GM18858 (cell line): ENCODE measurements at regions not wholly inside any gene's neighbourhood (a gene's known extent, or its start where the extent isn't known, plus 50 kb on each side); places are given as distances from the start of the nearest gene placed in this dataset.
"Not testable (repeated sequence)": the region's sequence is repeated elsewhere in the genome, so short reads cannot be mapped to it uniquely, and the experiment has no call there.

Source experiments
- ATAC-seq: cut with Tn5 transposase; IDR thresholded peaks from one replicate; pipeline ENCODE4 v1.9.1; 2021; ENCODE audit not compliant: unreplicated experiment

DNA sequence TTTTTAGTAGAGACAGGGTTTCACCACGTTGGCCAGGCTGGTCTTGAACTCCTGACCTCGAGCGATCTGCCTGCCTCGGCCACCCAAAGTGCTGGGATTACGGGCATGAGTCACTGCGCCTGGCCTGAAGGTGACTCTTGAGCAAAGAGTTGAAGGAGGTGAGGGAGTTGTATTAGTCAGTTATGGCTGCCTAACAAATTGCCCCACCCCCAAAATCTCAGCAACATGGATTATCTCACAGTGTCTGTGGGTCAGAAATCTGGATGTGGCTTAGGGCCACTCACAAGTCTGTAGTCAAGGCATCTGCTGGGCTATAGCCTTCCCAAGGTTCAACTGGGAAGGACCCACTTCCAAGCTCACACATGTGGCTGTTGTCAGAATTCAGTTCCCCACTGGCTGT is 52.8 kb upstream of the ADGRE5 start:
- ATAC-seq, result no peak

GRCh38 chr19:14327061-14327460 is 54.2 kb upstream of the ADGRE5 start:
- not testable (repeated sequence) for ATAC-seq

- ATAC-seq, result no peak
These were observed 55.4 kb upstream of the ADGRE5 start for GRCh38 chr19:14325863-14326262.

DNA sequence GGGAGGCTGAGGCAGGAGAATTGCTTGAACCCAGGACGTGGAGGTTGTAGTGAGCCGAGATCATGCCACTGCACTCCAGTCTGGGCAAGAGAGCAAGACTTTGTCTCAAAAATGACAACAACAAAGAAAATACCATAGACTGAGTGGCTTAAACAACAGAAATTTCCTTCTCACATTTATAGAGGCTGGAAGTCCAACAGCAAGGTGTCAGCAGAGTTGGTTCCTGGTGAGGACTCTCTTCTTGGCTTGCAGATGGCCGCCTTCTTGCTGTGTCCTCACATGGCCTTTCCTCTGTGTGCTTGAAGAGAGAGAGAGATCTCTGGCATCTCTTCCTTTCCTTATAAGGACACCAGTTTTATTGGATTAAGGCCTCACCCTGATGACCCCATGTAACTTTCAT is 56.1 kb upstream of the ADGRE5 start:
- no peak for ATAC-seq

DNA sequence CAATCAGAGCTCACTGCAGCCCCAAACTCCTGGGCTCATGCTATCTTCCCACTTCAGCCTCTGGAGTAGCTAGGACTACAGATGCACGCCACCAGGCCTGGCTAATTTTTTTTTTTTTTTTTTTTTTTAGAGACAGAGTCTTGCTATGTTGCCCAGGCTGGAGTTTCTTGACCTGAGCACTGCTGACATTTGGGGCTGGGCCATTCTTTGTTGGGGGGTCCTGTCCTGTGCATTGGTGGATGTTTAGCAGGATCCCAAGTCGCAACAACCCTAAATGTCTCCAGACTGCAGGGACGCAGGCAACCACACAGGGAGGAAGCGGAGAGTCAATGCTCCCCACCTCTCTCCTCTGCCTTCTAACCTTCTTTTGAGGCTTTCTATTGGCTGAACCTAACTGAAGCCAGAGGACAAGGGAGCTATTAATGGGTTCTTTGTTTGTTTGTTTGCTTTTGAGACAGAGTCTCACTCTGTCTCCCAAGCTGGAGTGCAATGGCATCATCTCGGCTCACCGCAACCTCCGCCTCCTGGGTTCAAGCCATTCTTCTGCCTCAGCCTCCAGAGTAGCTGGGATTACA is 58.3 kb upstream of the ADGRE5 start:
- ATAC-seq, result no peak

DNA sequence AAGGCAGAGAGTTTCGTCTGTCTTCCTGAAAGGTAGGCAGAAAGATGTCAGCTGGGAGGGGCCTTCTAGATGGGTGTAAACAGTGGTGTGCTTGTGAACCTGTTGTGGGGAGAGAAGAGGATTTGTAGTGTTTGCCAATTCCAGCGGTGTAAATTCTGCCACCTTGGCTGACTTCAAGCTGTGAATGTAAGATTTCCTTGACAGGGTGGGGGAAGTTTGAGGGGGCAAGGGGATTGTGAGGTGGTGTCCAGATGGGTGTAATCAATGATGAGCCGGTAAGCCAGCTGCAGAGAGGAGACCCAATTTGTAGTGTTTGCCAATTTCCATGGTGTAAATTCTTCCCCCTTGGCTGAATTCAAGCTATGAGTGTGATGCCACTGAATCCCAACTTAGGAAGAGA is 61.0 kb upstream of the ADGRE5 start:
- no peak for ATAC-seq

GRCh38 chr19:14319720-14320119 is 61.5 kb upstream of the ADGRE5 start:
- ATAC-seq, result not testable (repeated sequence)

DNA sequence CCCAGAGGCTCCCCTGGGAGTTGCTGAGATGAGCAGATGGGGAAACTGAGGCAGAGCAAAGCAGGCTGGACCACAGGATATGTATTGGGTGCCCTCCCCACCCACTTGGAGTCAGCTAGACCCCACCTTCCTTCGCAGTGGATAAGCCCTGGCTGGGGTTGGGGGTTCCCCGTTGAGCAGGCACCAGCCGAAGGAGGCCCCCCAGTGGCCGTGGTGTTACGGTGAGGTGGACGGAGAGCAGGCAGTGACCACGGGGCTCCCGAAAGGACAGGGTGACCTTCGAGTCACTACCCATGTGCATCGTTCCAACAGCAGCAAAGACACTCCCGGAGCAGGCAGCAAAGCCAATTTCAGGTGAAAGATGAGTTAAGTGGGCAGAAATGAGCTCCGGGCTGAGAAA is 62.4 kb upstream of the ADGRE5 start:
- ATAC-seq, result no peak

GRCh38 chr19:14317157-14317556 is 64.1 kb upstream of the ADGRE5 start:
- ATAC-seq, result no peak

DNA sequence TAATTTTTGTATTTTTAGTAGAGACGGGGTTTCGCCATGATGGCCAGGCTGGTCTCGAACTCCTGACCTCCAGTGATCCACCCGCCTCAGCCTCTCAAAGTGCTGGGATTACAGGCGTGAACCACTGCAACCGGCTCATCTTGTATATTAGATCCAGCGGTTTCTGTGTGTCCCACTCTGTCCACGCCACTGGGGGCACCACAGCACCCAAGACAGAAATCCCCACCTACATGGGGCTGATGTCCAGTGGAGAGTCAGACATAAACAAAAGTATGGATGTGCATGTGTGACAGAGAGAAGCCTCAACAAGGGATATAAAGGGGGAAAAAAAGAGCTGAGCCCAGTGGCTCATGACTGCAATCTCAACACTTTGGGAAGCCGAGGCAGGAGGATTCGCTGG is 65.8 kb upstream of the ADGRE5 start:
- no peak for ATAC-seq

DNA sequence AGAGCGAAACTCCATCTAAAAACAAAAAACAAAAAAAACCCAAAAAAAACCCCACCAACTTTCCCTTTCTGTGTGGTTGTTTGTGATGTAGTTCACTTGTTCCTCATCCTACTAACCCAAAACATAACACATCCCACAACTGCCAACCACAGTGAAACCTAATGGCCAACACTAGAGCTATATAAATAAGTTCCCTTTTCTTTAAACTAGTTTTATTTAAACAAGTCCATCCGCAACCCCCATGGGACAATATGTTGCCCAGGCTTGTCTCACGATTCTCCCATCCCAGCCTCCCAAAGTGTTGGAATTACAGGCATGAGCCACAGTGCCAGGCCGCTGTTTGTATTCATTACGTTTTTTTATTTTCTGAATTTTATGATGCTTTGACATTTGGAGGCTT is 71.2 kb upstream of the ADGRE5 start:
- ATAC-seq, result no peak

DNA sequence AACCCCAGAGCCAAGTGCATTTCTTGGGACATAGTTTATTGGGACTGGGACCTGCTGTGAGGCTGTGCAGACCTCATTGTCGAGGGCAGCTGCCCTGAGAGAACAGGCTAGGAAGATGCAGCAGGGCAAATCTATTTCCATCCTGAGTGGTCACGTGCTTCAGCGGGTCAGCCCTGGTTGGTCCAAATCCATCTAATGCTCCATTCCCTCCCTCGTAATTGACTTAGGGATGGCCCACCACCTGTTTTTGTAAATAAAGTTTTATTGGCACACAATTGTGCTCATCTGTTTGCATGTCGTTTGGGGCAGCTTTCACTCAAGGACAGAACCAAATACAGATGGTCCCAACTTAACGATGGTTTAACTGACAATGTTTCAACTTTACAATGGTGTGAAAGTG is 75.5 kb upstream of the ADGRE5 start:
- ATAC-seq, result no peak

- ATAC-seq, result no peak
These were observed 80.1 kb upstream of the ADGRE5 start for GRCh38 chr19:14301150-14301549.

GRCh38 chr19:14300303-14300702 is 80.9 kb upstream of the ADGRE5 start:
- ATAC-seq, result no peak

DNA sequence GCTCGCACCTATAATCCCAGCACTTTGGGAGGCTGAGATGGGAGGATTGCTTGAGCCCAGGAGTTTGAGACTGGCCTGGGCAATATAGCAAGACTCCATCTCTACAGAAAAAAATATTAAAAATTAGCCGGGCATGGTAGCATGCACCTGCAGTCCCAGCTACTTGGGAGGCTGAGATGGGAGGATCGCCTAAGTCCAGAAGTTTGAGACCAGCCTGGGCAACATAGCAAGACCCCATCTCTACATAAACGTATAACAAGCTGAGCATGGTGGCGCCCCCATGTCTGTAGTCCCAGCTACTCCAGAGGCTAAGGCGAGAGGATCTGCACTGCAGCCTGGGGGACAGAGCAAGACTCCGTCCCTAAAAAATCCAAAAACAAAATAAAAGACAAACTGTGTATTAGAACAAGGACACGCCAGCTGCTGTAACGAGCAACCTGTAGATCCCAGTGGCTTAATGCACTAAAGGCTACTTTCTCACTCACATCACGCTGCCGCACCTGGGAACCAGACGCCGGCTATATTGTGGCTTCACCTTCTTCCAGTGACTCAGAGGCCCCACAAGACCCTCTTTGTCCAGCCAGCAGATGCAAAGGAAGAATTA is 81.9 kb upstream of the ADGRE5 start:
- not testable (repeated sequence) for ATAC-seq

- ATAC-seq, result not testable (repeated sequence)
These were observed 83.2 kb upstream of the ADGRE5 start for GRCh38 chr19:14297883-14298576.

DNA sequence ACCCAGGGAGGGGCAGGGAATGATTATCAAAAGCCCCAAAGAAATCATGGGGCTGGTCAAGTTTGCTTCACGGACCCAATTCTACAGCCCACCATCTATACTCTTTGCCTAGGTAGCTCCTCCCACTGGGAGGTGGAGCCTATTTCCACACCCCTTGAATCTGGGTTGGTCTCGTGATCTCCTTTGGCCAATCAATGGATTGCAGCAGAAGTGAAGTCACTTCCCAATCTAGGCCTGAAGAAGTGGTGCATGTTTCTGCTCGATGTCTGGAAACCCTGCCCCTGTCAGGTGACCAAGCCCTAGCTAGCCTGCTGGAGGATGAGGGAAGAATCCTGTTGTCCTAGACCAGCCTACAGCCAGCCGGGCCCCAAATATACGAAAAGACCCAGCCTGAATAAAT is 86.3 kb upstream of the ADGRE5 start:
- ATAC-seq, result not testable (repeated sequence)

- not testable (repeated sequence) for ATAC-seq
These were observed 87.5 kb upstream of the ADGRE5 start for GRCh38 chr19:14293816-14294170.

GRCh38 chr19:14293101-14293815 is 87.3 kb upstream of the ADGRL1 start:
- not testable (repeated sequence) for ATAC-seq

- not testable (repeated sequence) for ATAC-seq
These were observed 83.8 kb upstream of the ADGRL1 start for GRCh38 chr19:14289810-14290209.

GRCh38 chr19:14287837-14288236 is 81.9 kb upstream of the ADGRL1 start:
- not testable (repeated sequence) for ATAC-seq

DNA sequence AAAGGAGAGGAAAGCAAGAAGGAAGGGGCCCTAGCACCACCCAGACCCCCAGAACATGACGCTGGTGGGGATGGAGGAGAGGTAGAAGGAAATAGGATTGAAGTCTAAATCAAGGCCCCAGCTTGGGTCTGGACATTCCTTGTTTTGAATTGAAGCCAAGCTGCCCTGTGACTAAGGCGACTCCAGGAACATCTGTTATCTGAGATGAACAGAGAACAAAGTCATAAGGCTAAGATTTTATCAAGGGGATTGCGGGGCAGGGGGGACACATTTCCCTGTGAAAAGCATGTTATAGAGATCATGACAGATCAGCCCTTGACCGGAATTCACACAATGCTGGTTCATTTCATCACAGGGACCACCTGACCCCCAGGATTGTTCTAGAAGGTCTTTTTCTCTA is 80.6 kb upstream of the ADGRL1 start:
- not testable (repeated sequence) for ATAC-seq
